NOMO-1 (cell line): ENCODE measurements at regions not wholly inside any gene's neighbourhood (a gene's known extent, or its start where the extent isn't known, plus 50 kb on each side); places are given as distances from the start of the nearest gene placed in this dataset.

Experiments
- DNase-seq, 2 experiments: peaks; one replicate each; lab custom pipeline; 2025; ENCODE audit not compliant: unreplicated experiment in 2 of 2; lab: John Stamatoyannopoulos, UW

- DNase-seq = no peak
Measured at GRCh38 chr20:20765696-20766365, 53.4 kb upstream of the RALGAPA2 start.

- no peak for DNase-seq
Measured at GRCh38 chr20:20763650-20764049, 51.2 kb upstream of the RALGAPA2 start.
